Activated naive CD4-positive, alpha-beta T cell treated with Interleukin-2 at 50 U/mL for 16 hours (primary cell): ENCODE measurements at regions not wholly inside any gene's neighbourhood (a gene's known extent, or its start where the extent isn't known, plus 50 kb on each side); places are given as distances from the start of the nearest gene placed in this dataset.

Experiments
- DNase-seq: peaks from one replicate; pipeline ENCODE4 v3.0.0-alpha.2; 2020

- DNase-seq = no peak
These were observed 250.0 kb downstream of the EPM2A start for GRCh38 chr6:145485288-145485687.

- DNase-seq = no peak
These were observed 249.0 kb downstream of the EPM2A start for GRCh38 chr6:145486306-145486705.

GRCh38 chr6:145489583-145489982, 245.7 kb downstream of the EPM2A start:
- no peak for DNase-seq

GRCh38 chr6:145490068-145490467, 245.3 kb downstream of the EPM2A start:
- DNase-seq = no peak

GRCh38 chr6:145491126-145491525, 244.2 kb downstream of the EPM2A start:
- no peak for DNase-seq

GRCh38 chr6:145497006-145497405, 238.3 kb downstream of the EPM2A start:
- no peak for DNase-seq

- no peak for DNase-seq
These were observed 236.9 kb downstream of the EPM2A start for GRCh38 chr6:145498425-145498824.

GRCh38 chr6:145502416-145502815, 232.9 kb downstream of the EPM2A start:
- DNase-seq = no peak

- no peak for DNase-seq
These were observed 229.2 kb downstream of the EPM2A start for GRCh38 chr6:145506136-145506535.

GRCh38 chr6:145506565-145506964, 228.8 kb downstream of the EPM2A start:
- no peak for DNase-seq

- no peak for DNase-seq
These were observed 228.1 kb downstream of the EPM2A start for GRCh38 chr6:145507239-145507638.

GRCh38 chr6:145508107-145508506, 227.2 kb downstream of the EPM2A start:
- DNase-seq = no peak

GRCh38 chr6:145517492-145517891, 217.8 kb downstream of the EPM2A start:
- DNase-seq = no peak

- DNase-seq = no peak
These were observed 210.3 kb downstream of the EPM2A start for GRCh38 chr6:145525038-145525437.

- no peak for DNase-seq
These were observed 205.7 kb downstream of the EPM2A start for GRCh38 chr6:145529582-145529981.

- no peak for DNase-seq
These were observed 204.9 kb downstream of the EPM2A start for GRCh38 chr6:145530454-145530853.

- no peak for DNase-seq
These were observed 204.3 kb downstream of the EPM2A start for GRCh38 chr6:145531032-145531431.

GRCh38 chr6:145531822-145532221, 203.5 kb downstream of the EPM2A start:
- no peak for DNase-seq

GRCh38 chr6:145532361-145532760, 203.0 kb downstream of the EPM2A start:
- no peak for DNase-seq

GRCh38 chr6:145534989-145535388, 200.3 kb downstream of the EPM2A start:
- no peak for DNase-seq

- no peak for DNase-seq
These were observed 196.3 kb downstream of the EPM2A start for GRCh38 chr6:145538989-145539388.

GRCh38 chr6:145539831-145540230, 195.5 kb downstream of the EPM2A start:
- no peak for DNase-seq

GRCh38 chr6:145540741-145541140, 194.6 kb downstream of the EPM2A start:
- DNase-seq = no peak

- DNase-seq = no peak
These were observed 191.3 kb downstream of the EPM2A start for GRCh38 chr6:145544041-145544440.

- DNase-seq = no peak
These were observed 190.8 kb downstream of the EPM2A start for GRCh38 chr6:145544514-145544913.

GRCh38 chr6:145546265-145546664, 189.1 kb downstream of the EPM2A start:
- no peak for DNase-seq
